Stomach (tissue), 4 donors: ENCODE measurements at regions not wholly inside any gene's neighbourhood (a gene's known extent, or its start where the extent isn't known, plus 50 kb on each side); places are given as distances from the start of the nearest gene placed in this dataset.

ENCODE experiments used
- CTCF ChIP-seq, 7 experiments: fragments of 450-650 bp in 4 of 7; fragments of 200-600 bp in 3 of 7; sonication (generic) in 3 of 7; IDR thresholded peaks; one replicate each; pipeline ENCODE4 v1.5.1; 2016 to 2019; ENCODE audit warnings: antibody characterized with exemption in 7 of 7, control low read depth in 2 of 7, mild to moderate bottlenecking in 1 of 7
- EP300 ChIP-seq: sonication (generic); formaldehyde crosslinking; IDR thresholded peaks from one replicate; pipeline ENCODE4 v1.6.1; 2017; ENCODE audit warnings: antibody characterized with exemption
- POLR2A ChIP-seq, 4 donors: fragments of 450-650 bp; IDR thresholded peaks; one replicate each; pipeline ENCODE4 v1.6.1; 2016; ENCODE audit warnings: antibody characterized with exemption in 4 of 4, control low read depth in 2 of 4, mild to moderate bottlenecking in 1 of 4, moderate library complexity in 1 of 4
- POLR2AphosphoS5 ChIP-seq, 3 donors: sonication (generic); formaldehyde crosslinking; IDR thresholded peaks; one replicate each; pipeline ENCODE4 v1.6.1; 2016; ENCODE audit warnings: antibody characterized with exemption in 3 of 3

GRCh38 chr12:75834591-75834990 lies 197.0 kb downstream of the PHLDA1 start:
- TF ChIP-seq CTCF (IDR thresholded peaks at IDR 0.05) = no peak
- TF ChIP-seq POLR2A (IDR thresholded peaks at IDR 0.05) = no peak
- TF ChIP-seq POLR2AphosphoS5 (IDR thresholded peaks at IDR 0.05) = no peak
- no peak for TF ChIP-seq EP300
